HepG2 (cell line): ENCODE measurements at regions not wholly inside any gene's neighbourhood (a gene's known extent, or its start where the extent isn't known, plus 50 kb on each side); places are given as distances from the start of the nearest gene placed in this dataset.
A peak's percentile ranks its signal among the peaks of the same experiment; 100 is the strongest.

Experiments used
- AKNA ChIP-seq: sonication (generic); formaldehyde crosslinking; IDR thresholded peaks from 2 replicates; pipeline ENCODE4 v1.4.0; 2020; ENCODE audit warnings: missing genetic modification reagents, borderline replicate concordance
- HNF4A ChIP-seq: sonication (generic); formaldehyde crosslinking; IDR thresholded peaks from 2 replicates; pipeline ENCODE4 v1.4.0; 2020; ENCODE audit warnings: missing genetic modification reagents
- MEF2D ChIP-seq: sonication (generic); formaldehyde crosslinking; IDR thresholded peaks from 2 replicates; pipeline ENCODE4 v1.5.1; 2020; ENCODE audit warnings: mild to moderate bottlenecking, missing genetic modification reagents
- MIXL1 ChIP-seq: IDR thresholded peaks from 2 replicates; pipeline ENCODE4 v1.6.1; 2016
- NFE2L1 ChIP-seq: sonication (generic); formaldehyde crosslinking; IDR thresholded peaks from 2 replicates; pipeline ENCODE4 v1.4.0; 2020; ENCODE audit warnings: missing genetic modification reagents, mild to moderate bottlenecking, borderline replicate concordance
- PITX1 ChIP-seq: sonication (generic); formaldehyde crosslinking; IDR thresholded peaks from 2 replicates; pipeline ENCODE4 v1.5.1; 2020; ENCODE audit warnings: mild to moderate bottlenecking, missing genetic modification reagents
- RAD51 ChIP-seq: fragments of 450-650 bp; IDR thresholded peaks from 2 replicates; pipeline ENCODE4 v1.6.1; 2016; ENCODE audit warnings: borderline replicate concordance
- TBX3 ChIP-seq: fragments of 450-650 bp; IDR thresholded peaks from 2 replicates; pipeline ENCODE4 v1.6.1; 2017; ENCODE audit warnings: antibody characterized with exemption, mild to moderate bottlenecking, inconsistent platforms, borderline replicate concordance
- ZEB1 ChIP-seq: IDR thresholded peaks from 2 replicates; pipeline ENCODE4 v1.6.1; 2012; ENCODE audit warnings: mild to moderate bottlenecking, low read depth, inconsistent platforms; ENCODE audit not compliant: insufficient replicate concordance
- ZKSCAN5 ChIP-seq: sonication (generic); formaldehyde crosslinking; IDR thresholded peaks from 2 replicates; pipeline ENCODE4 v1.5.1; 2020; ENCODE audit warnings: mild to moderate bottlenecking, missing genetic modification reagents
- ZNF441 ChIP-seq: sonication (generic); formaldehyde crosslinking; IDR thresholded peaks from 2 replicates; pipeline ENCODE4 v1.7.0; 2021; ENCODE audit warnings: missing genetic modification reagents, borderline replicate concordance
- ZNF549 ChIP-seq: sonication (generic); formaldehyde crosslinking; IDR thresholded peaks from 2 replicates; pipeline ENCODE4 v1.5.0; 2020; ENCODE audit warnings: missing genetic modification reagents
- TF ChIP-seq, protein P1 (sequence below): sonication (generic); formaldehyde crosslinking; IDR thresholded peaks from 2 replicates; pipeline ENCODE4 v1.4.0; 2020; ENCODE audit warnings: mild to moderate bottlenecking, missing genetic modification reagents
- TF ChIP-seq, protein P2 (sequence below): sonication (generic); formaldehyde crosslinking; conservative IDR thresholded peaks from 2 replicates; pipeline ENCODE4 v1.4.0; 2020; ENCODE audit warnings: mild to moderate bottlenecking, missing genetic modification reagents, moderate library complexity
- TF ChIP-seq, protein P3 (sequence below): IDR thresholded peaks from 2 replicates; pipeline ENCODE4 v1.6.1; 2016; ENCODE audit warnings: low read depth

- TF ChIP-seq AKNA (CRISPR knock-in tag) (peak; percentile 81), MIXL1 (CRISPR knock-in tag) (peak; percentile 94), HNF4A (peak; percentile 93), ZKSCAN5 (CRISPR knock-in tag) (no peak), ZNF549 (CRISPR knock-in tag) (no peak), MEF2D (peak; percentile 85), PITX1 (peak; percentile 92), ZEB1 (peak; percentile 97), NFE2L1 (CRISPR knock-in tag) (0 out of 2 replicates have a peak, but pooled peaks have one; percentile 37), RAD51 (no peak), ZNF441 (CRISPR knock-in tag) (peak; percentile 84), TBX3 (peak; percentile 54; the same call in 1 of the 2 replicates)
- TF ChIP-seq, protein P1, sequence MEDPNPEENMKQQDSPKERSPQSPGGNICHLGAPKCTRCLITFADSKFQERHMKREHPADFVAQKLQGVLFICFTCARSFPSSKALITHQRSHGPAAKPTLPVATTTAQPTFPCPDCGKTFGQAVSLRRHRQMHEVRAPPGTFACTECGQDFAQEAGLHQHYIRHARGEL (CRISPR knock-in tag): no peak
- TF ChIP-seq, protein P2, sequence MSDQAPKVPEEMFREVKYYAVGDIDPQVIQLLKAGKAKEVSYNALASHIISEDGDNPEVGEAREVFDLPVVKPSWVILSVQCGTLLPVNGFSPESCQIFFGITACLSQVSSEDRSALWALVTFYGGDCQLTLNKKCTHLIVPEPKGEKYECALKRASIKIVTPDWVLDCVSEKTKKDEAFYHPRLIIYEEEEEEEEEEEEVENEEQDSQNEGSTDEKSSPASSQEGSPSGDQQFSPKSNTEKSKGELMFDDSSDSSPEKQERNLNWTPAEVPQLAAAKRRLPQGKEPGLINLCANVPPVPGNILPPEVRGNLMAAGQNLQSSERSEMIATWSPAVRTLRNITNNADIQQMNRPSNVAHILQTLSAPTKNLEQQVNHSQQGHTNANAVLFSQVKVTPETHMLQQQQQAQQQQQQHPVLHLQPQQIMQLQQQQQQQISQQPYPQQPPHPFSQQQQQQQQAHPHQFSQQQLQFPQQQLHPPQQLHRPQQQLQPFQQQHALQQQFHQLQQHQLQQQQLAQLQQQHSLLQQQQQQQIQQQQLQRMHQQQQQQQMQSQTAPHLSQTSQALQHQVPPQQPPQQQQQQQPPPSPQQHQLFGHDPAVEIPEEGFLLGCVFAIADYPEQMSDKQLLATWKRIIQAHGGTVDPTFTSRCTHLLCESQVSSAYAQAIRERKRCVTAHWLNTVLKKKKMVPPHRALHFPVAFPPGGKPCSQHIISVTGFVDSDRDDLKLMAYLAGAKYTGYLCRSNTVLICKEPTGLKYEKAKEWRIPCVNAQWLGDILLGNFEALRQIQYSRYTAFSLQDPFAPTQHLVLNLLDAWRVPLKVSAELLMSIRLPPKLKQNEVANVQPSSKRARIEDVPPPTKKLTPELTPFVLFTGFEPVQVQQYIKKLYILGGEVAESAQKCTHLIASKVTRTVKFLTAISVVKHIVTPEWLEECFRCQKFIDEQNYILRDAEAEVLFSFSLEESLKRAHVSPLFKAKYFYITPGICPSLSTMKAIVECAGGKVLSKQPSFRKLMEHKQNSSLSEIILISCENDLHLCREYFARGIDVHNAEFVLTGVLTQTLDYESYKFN: peak; percentile 95
- TF ChIP-seq, protein P3, sequence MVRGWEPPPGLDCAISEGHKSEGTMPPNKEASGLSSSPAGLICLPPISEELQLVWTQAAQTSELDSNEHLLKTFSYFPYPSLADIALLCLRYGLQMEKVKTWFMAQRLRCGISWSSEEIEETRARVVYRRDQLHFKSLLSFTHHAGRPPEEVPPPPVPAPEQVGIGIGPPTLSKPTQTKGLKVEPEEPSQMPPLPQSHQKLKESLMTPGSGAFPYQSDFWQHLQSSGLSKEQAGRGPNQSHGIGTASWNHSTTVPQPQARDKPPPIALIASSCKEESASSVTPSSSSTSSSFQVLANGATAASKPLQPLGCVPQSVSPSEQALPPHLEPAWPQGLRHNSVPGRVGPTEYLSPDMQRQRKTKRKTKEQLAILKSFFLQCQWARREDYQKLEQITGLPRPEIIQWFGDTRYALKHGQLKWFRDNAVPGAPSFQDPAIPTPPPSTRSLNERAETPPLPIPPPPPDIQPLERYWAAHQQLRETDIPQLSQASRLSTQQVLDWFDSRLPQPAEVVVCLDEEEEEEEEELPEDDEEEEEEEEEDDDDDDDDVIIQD (CRISPR knock-in tag): peak; percentile 89
Observed at GRCh38 chr6:1227935-1228753, 83.8 kb upstream of the FOXQ1 start (continued).
